HG03565 (cell line): ENCODE measurements at regions not wholly inside any gene's neighbourhood (a gene's known extent, or its start where the extent isn't known, plus 50 kb on each side); places are given as distances from the start of the nearest gene placed in this dataset.
"Not testable (repeated sequence)": the region's sequence is repeated elsewhere in the genome, so short reads cannot be mapped to it uniquely, and the experiment has no call there.

ENCODE experiments used
- ATAC-seq: cut with Tn5 transposase; IDR thresholded peaks from one replicate; pipeline ENCODE4 v1.9.1; 2021; ENCODE audit warnings: mild to moderate bottlenecking, moderate library complexity; ENCODE audit not compliant: unreplicated experiment

DNA sequence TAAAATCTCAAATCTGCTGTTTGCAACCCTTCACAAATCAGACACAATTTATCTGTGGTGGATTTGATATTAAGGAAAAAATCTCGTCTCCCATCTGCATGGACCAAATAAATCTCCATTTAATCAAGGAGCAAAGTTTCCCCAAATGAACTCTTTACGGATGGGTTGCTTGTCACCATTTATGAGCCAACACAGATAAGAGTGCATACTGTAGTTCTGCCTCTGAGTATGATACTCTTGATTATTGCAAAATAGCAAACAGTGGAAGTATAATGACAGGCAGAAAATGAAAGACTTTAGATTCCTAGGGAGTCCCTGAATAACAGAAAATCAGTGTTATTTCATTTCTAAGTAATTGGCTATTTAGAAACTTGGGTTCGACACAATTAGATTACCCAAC lies 1395.9 kb downstream of the FAM181B start:
- no peak for ATAC-seq

DNA sequence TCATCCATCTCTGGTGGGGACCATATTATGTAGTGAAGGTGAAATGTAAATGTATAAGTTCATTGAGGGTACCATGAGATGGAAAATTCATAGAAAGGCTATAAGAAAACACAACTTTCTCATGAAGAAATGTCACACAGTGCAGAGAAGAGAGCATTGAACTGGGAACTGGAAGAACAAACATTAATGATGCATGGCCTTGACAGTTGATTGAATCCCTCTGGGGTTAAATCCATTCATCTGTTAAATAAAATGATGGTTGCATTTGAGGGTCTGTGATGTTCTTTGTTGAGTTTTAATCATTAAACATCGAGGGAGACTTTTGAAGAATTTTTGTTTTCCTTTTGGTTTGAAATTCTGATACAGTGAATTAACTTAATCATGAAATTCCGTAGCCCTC lies 1401.4 kb downstream of the FAM181B start:
- ATAC-seq = no peak

DNA sequence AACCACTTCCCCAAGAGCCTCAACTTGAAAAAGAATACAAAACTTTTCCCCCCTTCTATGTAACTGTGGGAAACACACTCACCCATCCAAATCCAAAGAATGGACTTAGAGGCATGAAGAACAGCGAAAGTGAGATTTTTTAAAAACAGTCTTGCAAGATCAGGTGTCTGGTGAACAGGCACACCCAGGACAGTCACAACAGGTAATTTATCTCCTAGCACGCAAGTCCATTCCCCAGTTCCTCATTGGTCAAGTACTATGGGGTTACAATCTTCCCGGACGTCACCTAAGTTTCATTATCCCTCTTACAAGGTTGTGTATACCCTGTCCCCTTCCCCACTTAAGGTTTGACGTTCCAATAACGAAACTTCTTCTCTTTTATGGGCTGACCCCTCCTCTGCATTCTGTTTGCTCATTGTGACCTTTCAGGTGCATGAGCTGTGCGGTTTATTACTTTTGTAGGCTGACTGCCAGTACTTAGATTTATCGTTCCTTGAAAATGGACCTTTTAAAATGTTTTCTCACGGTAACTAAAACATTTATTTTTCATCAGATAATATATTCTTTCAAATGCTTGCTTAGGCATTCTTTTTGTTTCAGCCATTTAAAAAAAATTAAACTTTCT lies 1401.9 kb downstream of the FAM181B start:
- ATAC-seq = no peak

DNA sequence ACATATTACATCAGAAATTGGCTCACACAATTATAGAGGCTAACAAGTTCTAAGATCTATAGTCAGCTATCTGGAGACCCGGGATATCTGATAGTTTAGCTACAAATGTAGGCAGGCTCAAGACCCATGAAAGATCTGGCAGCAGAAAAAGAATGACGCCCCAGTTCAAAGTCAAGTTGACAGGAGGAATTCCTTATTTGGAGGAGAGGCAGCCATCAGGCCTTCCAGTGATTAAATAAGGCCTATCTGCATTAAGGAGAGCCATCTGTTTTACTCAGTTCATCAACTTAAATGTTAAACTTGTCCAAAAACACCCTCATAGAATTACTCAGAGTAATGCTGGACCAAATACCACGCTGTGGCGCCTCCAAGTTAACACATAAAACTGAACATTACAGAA lies 1402.6 kb downstream of the FAM181B start:
- no peak for ATAC-seq

DNA sequence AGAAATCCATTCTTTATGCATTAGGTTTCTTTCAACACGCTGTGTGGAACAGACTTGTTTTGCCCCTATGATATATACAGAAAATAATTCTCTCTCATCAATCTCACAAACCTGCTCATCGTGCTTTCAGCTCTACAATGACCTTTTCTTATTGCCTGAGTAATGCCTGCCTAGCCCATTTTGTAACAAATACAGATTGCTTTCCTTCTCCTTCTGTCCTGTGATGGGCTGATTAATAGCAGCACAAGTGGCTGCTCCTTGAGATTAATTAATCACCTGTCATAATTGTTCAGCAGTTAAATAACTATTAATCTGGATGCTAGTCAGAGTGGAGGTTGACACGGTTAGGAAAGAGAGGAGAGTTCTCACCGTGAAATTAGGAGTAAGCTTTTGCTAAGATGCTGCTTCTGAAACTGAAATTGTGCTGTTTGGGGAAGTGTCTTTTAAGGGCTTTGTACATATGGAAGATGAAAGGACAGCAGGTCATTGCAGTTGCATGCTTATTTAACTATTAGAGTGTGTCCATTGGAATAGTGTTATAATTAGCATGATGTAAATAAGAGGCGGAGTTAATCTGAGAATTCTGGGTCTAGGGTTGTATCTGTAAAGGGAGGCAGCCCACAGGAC lies 1430.5 kb downstream of the FAM181B start:
- no peak for ATAC-seq

DNA sequence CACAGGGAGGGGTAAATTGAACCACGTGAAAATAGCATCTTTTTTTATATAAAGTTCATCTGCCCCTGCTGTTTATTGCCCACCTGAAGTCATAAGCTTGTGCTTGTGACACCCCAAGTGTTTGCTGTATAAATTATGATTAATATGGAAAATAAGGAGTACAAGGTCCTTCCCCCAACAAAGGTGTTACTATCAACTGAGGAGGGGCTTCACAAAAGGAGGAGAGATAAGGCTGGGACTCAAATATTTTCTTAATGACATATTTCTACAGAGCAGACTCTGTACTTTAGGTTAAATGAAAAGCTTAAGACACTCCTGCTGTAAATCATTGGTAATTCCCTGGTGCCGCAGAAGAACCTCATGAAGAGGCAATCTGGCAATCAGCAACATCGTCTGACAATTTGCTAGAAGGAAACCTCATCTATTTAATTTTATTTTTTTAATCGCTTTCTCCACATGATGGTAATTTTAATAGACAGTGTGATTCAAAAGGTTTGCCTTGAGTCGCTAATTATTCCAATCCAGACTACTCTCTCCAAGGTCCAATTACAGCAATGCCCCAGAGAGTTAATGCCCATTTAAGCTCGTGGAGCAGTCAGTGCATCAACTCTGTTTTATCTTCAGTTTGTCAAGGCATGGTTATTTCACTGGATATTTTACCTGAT lies 1432.4 kb downstream of the FAM181B start:
- no peak for ATAC-seq

DNA sequence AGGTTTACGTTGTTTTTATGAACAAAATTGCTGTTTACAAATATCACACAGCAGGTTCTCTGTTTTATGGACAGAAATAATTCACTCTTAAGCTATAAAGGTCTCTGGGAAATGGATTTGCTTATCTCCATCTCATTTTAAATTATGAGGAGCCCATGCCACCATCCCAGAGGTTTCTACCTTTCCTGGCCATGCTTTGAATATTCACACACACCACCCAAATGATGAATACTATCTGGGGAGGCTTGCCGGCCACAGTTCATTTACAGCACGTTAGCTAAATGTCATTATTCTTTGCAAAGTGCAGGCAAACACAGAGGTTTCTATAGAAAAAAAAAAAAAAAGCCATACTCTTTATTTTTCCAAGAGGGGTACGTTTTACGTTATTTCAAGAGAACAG lies 1446.7 kb downstream of the FAM181B start:
- no peak for ATAC-seq

DNA sequence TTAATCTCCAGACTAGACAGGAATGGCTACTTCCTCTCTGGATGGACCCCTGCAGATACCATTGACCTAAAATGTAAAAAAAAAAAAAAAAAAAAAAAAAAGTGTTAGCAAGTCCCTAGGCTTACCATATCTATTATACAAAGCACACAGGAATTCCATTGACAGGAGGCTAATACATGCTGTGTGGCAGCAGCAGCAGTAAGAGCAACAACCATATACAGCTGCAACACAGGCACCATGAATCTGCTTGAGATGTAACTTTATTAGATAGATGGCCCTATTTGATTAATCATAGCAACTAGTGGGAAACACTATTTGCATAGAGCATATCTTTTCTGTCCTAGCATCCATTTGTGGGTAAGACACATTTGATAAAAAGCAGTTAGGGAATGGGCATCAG lies 1447.1 kb downstream of the FAM181B start:
- no peak for ATAC-seq

DNA sequence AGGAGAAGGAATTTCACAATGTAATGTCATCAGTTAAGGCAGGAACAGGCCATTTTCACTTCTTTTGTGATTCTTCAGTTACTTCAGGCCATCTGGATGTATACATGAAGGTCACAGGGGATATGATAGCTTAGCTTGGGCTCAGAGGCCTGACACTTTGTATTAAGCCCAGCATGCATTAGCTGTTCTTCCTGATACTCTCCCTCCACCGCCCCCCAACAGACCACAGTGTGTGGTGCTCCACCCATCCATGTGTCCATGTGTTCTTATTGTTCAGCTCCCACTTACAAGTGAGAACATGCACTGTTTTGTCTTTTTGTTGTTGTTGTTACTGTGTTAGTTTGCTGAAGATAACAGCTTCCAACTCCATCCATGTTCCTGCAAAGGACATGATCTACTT lies 1453.4 kb downstream of the FAM181B start:
- ATAC-seq = not testable (repeated sequence)

DNA sequence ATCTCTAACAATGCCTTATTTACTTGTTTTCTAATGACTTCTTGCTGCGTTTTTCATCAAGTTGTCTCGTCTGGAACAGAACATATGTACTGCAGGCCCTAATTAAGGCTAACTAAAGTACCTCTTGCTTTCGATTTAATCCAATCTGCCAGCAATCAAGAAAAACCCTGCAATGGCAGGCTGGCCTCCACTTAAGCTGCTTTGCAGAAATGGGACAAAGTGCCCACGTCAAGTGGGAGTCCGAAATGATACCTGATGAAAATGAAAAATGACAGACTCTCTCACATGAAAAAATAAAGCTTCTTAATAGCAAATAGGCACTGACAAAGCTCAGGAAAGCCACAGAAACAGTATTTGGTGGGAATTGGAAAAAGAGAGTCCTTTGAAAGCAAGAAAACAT lies 1454.7 kb downstream of the FAM181B start:
- ATAC-seq = no peak

DNA sequence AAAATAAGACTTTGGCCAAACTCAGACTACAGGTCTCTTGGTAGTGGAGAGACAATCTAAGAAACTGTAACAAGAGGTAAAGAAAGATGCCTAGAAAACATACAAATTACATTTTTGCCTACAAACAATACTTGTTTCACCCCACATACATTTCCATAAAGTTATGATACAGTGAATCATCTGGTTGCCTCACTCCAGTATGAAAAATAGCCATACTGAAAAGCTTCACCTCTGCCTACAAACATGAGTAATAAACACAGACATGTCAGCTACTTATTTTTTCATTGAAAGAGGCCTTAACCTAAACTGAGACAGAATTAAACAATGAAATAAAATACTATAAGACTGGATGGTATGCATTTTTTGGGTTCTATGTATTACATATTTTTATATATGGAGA lies 1463.0 kb downstream of the FAM181B start:
- ATAC-seq = no peak

DNA sequence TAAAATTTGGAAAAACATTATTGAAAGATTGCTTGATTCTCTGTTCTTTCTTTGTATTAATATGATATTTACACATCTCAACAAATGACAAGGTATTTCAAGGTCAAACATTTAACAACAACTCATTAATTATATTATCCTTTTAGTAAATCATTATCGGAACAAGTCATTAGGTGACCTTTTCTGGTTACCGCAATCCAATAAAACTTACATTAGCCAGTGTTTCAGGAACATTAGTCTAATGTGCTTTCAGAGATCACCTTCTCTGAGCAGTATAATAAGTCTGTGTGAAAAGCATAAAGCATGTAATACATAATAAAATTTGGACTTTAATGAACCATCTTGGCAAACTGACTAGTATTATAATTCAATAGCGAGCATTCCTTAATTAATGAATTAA lies 1466.4 kb downstream of the FAM181B start:
- no peak for ATAC-seq

DNA sequence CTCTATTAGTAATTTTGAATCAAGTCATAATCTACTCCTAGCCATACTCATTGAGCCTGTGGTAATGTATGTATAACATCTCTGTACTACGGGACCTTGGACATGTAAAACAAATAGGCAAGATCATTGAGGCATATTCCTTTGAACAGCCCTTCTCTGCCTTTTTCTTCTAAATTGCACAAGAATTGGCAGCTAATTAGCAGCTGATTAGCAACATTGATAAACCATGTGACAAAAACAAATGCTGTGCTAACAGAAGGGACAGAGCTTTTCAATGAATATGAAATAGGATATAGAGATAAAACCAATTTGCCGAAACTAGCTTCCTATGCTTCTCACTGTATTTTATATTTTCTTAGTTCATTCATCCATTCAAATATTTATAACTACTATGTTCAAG lies 1474.2 kb downstream of the FAM181B start:
- no peak for ATAC-seq

DNA sequence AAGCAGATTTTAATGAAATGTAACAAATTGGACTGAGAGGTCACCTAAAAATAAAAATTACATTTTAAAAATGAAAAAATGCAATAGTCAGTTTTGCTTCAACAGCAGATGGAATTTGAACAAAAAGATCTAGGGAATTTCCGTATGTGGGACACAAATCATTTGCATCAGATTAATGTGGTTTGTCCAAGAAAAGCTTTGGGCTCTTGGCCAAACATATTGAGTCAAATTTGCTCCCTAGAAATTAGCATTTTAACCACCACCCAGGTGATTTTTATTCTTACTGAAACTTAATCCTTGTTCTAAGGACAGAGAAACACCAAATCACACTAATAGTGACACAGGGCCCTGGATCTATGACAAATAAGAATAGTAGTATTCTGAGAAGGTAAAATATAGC lies 1477.8 kb downstream of the FAM181B start:
- ATAC-seq = no peak

DNA sequence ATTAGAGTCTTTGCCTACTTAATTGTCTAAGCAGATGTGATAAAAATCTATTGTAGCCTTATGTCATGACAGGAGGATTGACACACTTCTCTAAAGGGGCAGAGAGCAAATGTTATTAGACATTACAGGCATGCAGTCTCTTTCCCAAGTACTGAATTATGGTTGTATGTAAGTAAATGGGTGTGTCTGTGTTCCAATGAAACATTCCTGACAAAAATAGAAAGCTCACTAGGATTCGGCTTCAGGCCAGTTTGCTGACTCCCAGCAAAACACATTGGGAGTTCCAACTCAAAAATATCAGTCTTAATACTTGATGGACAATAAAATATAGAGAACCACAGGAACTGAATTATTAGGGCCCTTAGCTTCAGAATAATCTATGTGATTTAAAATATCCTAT lies 1480.4 kb downstream of the FAM181B start:
- no peak for ATAC-seq

DNA sequence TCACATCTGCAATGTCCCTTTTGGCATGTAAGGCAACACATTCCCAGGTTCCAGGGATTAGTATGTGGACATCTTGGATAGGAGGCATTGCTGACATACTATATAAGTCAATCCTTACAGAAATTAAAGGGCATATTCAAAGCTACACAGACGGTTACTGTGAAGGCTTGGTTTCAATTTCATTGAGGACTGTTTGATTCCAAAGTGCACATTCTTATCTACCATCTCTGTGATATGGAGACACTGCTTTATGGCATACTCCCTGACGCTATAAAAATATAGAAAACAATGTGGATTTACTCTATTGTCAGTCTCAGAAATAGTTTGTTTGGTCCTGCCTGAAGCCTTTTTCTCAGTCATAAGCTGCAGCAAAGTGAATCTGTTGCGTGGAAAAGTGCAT lies 1486.7 kb downstream of the FAM181B start:
- no peak for ATAC-seq

DNA sequence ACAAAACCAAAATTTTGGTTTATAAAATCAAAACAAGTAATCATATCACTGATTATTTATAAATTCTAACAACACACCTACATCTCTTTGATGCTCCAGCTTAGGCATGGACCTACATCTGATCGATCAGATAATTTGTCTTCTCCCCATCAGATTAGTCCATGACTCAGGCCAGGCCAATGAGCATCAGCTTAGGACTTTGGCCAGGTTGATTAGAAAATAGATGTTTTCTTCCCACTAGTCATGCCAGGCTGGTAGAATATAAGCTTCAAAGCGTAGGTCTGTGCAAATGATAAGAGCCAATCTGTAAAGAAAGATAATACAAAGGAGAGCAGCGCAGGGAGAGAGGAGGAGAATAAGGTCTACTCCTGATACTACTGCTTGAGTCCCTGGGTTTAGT lies 1487.9 kb downstream of the FAM181B start:
- no peak for ATAC-seq

DNA sequence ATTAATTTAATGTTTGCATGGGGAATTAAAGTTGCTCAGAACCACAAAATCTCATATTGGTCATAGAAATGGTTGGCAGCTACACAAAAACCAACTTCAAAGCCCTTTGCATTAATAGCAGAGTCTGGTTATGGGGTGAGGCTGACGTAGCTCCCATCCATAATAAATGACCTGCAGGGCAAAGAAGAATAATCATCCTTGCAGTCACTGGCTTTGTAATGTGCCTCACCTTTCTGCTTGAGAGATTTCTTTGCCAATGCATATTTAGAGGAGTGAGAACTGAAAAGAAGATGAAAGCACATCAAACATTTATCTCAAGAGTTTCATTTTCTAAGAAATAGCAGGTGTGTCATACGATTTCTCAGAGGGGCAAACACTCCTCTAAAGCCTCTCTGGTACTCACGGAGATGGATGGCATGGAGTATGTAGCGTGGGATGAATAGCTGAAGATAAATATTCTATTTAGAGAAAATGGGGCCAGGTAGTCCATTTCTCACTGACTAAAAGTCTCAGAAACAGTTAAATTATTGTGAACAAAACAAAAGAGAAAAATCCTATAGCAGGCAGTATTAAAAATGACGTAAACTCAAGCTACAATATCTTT lies 1491.9 kb downstream of the FAM181B start:
- no peak for ATAC-seq

DNA sequence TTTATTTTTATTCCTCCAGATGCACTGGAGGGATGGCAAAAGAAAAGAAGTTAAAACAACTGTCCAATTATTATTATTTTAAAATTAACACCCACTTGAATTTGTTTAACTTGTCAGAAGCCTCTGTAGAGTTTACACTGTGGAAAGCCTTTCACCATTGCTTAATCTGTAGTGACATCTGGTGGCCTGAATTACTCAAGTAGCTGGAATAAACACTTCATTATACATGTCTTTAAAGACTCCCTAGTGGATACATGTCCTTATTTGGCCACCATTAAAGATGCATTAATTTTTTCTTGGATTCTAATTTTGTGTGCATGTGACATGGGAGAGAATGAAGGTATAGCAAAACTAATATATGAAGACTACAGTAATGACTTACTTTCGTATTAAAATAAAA lies 1496.5 kb downstream of the FAM181B start:
- no peak for ATAC-seq

DNA sequence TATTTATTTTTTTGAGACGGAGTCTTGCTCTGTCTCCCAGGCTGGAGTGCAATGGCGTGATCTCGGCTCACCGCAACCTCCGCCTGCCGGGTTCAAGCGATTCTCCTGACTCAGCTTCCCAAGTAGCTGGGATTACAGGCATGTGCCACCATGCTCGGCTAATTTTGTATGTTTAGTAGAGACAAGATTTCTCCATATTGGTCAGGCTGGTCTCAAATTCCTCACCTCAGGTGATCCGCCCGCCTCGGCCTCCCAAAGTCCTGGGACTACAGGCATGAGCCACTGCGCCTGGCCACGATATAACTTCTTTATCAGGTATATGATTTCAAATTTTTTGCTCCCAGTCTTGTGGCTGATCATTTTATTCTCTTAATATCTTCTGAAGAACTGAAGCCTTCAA lies 1506.3 kb downstream of the FAM181B start:
- ATAC-seq = not testable (repeated sequence)

DNA sequence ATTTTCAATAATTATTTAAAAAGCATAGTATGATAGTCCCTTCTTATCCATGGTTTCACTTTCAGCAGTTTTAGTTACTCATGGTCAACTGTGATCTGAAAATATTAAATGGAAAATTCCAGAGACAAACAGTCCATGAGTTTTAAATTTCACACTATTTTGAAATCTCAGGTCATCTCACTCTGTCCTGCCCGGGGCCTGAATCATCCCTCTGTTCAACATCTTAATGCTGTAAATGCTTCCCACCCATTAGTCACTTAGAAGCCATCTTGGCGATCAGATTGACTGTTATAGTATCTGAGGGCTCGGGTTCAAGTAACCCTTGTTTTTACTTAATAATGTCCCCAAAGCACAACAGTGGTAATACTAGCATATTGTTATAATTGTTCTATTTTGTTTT lies 1509.3 kb downstream of the FAM181B start:
- no peak for ATAC-seq

DNA sequence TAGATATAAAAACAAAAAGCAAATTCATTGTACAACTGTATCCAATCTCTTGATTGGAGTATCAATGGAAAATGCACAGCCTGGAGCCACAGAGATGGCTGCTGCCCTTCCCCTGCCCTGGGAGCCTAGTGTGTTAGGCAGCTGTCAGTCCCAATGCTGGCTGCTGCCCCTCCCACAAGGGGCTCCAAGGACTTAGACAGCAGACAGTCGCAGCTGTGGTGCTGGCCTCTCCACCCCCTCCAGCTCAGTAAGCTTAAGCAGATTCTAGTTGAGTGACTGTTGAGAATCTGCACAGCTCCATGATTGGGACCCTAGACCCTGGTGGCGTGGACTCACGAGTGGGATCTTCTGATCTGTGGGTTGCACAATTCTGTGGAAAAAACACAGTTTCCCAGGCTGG lies 1511.2 kb downstream of the FAM181B start:
- no peak for ATAC-seq
